ENCODE measurements at regions not wholly inside any gene's neighbourhood (a gene's known extent, or its start where the extent isn't known, plus 50 kb on each side); places are given as distances from the start of the nearest gene placed in this dataset.
A peak's percentile ranks its signal among the peaks of the same experiment; 100 is the strongest.

GRCh38 chr18:78924301-78924700 is 55.3 kb upstream of the SALL3 start:
- DNase-seq (ENCODE audit: low read depth) = no peak
- TF ChIP-seq CTCF (IDR thresholded peaks at IDR 0.05; ENCODE audit: low read depth, low read length) = no peak
- TF ChIP-seq POLR2A (IDR thresholded peaks at IDR 0.05; ENCODE audit: extremely low read depth, insufficient read length) = no peak
- TF ChIP-seq MYC (IDR thresholded peaks at IDR 0.05; ENCODE audit: low read depth, low read length) = no peak
- TF ChIP-seq, protein P1, sequence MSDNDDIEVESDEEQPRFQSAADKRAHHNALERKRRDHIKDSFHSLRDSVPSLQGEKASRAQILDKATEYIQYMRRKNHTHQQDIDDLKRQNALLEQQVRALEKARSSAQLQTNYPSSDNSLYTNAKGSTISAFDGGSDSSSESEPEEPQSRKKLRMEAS (IDR thresholded peaks at IDR 0.05; ENCODE audit: low read depth, low read length) = no peak
- H3K4me3 ChIP-seq (ENCODE audit: low read depth, low read length) = no peak overlapping the region

DNA sequence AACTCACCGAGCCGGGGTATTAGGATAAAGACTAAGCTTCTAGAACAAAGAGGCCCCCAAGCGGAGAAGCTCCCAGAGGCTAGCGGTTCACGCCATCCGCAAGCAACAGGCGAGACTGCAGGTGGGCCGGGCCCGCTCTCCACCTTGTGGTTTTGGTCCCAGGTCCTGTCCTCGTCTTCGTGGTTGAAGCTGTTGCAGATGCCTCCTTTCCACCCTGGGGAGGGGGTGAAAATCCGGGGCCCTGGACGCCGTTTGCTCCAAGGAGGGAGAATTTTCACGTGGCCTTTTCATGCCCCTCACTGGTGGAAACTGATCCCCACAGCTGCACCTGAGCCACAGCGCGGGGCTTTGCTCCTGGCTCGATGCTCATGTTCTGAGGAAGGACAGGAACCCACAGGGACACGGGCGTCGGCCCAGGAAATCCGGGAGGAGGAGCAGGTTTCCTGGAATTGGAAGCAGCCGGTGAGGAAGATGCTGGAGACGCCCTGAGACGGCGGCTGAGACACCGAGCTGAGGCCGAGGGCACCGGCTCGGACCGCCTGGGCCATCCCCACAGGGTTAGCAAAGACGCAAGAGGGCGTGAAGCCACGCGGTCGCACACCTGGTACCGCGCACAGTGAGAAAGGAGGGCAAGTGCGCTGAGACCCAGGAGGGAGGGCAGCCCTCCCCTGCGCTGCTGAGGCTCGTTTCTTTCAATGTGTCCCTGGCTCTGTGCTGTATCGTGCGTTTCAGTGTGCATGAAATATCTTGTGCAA is 54.7 kb upstream of the SALL3 start:
- no peak overlapping the region for H3K4me3 ChIP-seq (ENCODE audit: low read depth, low read length)
- TF ChIP-seq, protein P1 (IDR thresholded peaks at IDR 0.05; ENCODE audit: low read depth, low read length) = no peak
- TF ChIP-seq POLR2A (IDR thresholded peaks at IDR 0.05; ENCODE audit: extremely low read depth, insufficient read length) (no peak), CTCF (IDR thresholded peaks at IDR 0.05; ENCODE audit: low read depth, low read length) (no peak), MYC (IDR thresholded peaks at IDR 0.05; ENCODE audit: low read depth, low read length) (no peak)
- no peak for DNase-seq (ENCODE audit: low read depth)

DNA sequence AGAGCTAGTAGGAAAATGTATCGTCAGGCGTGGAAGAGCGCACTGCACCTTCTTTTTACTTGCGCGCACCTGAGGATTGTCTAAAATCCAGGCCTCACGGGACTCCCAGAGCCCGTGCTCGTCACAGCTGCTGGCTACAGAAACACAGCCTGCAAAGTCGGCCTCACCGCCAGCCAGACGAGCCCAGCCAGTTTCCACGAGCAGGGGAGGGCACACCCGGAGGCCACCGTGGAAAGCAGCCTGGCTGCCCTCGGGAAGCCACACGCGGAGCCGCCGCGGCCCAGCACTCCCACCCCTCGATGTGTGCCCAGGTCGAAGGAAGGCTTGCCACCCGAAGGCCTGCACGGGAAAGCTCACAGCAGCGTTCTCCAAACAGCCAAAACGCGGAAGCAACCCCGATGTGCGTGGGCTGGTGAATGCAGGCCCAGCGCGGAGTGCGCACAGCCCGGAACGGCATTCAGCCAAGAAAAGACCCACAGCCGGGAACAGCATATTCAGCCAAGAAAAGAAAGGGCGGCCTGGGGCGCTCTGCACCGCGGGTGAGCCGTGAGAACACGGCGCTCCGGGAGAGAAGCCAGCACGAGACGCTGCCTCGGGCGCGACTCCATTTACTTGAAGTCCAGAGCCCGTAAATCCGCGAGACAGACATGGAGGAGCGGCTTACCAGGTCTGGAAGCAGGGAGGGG is 53.9 kb upstream of the SALL3 start:
- no peak overlapping the region for H3K4me3 ChIP-seq (ENCODE audit: low read depth, low read length)
- DNase-seq (ENCODE audit: low read depth) = no peak
- TF ChIP-seq CTCF (IDR thresholded peaks at IDR 0.05; ENCODE audit: low read depth, low read length) = no peak
- no peak for TF ChIP-seq POLR2A (IDR thresholded peaks at IDR 0.05; ENCODE audit: extremely low read depth, insufficient read length)
- TF ChIP-seq, protein P1 (IDR thresholded peaks at IDR 0.05; ENCODE audit: low read depth, low read length) = no peak
- TF ChIP-seq MYC (IDR thresholded peaks at IDR 0.05; ENCODE audit: low read depth, low read length) = no peak

- DNase-seq (ENCODE audit: low read depth) = no peak
- no peak overlapping the region for H3K4me3 ChIP-seq (ENCODE audit: low read depth, low read length)
- TF ChIP-seq POLR2A (IDR thresholded peaks at IDR 0.05; ENCODE audit: extremely low read depth, insufficient read length) (no peak), CTCF (IDR thresholded peaks at IDR 0.05; ENCODE audit: low read depth, low read length) (no peak), MYC (IDR thresholded peaks at IDR 0.05; ENCODE audit: low read depth, low read length) (no peak)
- TF ChIP-seq, protein P1 (IDR thresholded peaks at IDR 0.05; ENCODE audit: low read depth, low read length) = no peak
Measured at GRCh38 chr18:78926243-78926615, 53.4 kb upstream of the SALL3 start.

DNA sequence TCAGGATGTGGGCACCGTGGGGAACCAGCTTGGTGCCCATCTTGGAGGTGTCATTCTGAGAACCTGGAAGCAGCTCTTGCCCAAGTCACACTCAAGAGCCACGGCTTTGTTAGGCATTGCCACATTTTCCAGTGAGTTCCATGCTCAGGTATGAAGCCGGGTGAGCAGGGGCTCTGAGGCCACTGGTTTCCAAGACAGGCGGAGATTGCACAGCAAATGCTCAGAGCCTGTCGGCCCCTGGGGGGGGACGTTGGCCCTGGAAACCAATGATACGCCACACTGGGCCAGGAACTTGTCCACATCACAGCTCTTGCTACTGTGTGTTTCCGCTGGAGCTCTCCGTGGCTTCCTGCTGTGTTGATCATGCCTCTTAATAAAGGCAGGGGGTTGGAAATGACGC is 52.5 kb upstream of the SALL3 start:
- TF ChIP-seq, protein P1 (IDR thresholded peaks at IDR 0.05; ENCODE audit: low read depth, low read length) = no peak
- no peak for TF ChIP-seq CTCF (IDR thresholded peaks at IDR 0.05; ENCODE audit: low read depth, low read length)
- no peak for TF ChIP-seq POLR2A (IDR thresholded peaks at IDR 0.05; ENCODE audit: extremely low read depth, insufficient read length)
- TF ChIP-seq MYC (IDR thresholded peaks at IDR 0.05; ENCODE audit: low read depth, low read length) = no peak
- DNase-seq (ENCODE audit: low read depth) = peak; percentile 60
- no peak overlapping the region for H3K4me3 ChIP-seq (ENCODE audit: low read depth, low read length)
